ENCODE measurements at regions not wholly inside any gene's neighbourhood (a gene's known extent, or its start where the extent isn't known, plus 50 kb on each side); places are given as distances from the start of the nearest gene placed in this dataset.

- Histone ChIP-seq H3K4me3 (ENCODE audit: low read length) (no peak overlapping the region), H3K4me1 (ENCODE audit: control insufficient read depth, insufficient read depth, low read length) (no peaks in the 10 kb centered on the region), H3K27me3 (ENCODE audit: control insufficient read depth, insufficient read depth, low read length) (no peaks in the 10 kb centered on the region), H3K9me3 (ENCODE audit: control insufficient read depth, insufficient read depth, low read length) (peaks cover 5% of the 10 kb centered on the region), H3K36me3 (ENCODE audit: control insufficient read depth, insufficient read depth, low read length) (no peaks in the 10 kb centered on the region), H3K27ac (ENCODE audit: low read length) (no peak overlapping the region)
- intact Hi-C loops (cut with micrococcal nuclease): no loop called here
- ATAC-seq (peak in 1 of 3 donors; percentile 16), DNase-seq (no peak)
- Mint-ChIP-seq H3K36me3 (no peaks in the 10 kb centered on the region), H3K4me1 (no peaks in the 10 kb centered on the region), H3K4me3 (no peak overlapping the region), H3K27me3 (ENCODE audit: low read depth in 2 of 2) (peaks cover 11 to 26% of the 10 kb centered on the region in 2 donors), H3K27ac (no peak overlapping the region), H3K9me3 (no peaks in the 10 kb centered on the region)
- WGBS (ENCODE audit: insufficient coverage): 59% methylated on average over 1 of the region's 1 CpG
- TF ChIP-seq CTCF (IDR thresholded peaks at IDR 0.05): no peak
Observed at GRCh38 chr20:58107533-58107932, 120.9 kb downstream of the ANKRD60 start.

- Mint-ChIP-seq H3K27ac (no peak overlapping the region), H3K4me1 (no peaks in the 10 kb centered on the region), H3K27me3 (ENCODE audit: low read depth in 2 of 2) (peaks cover 11 to 22% of the 10 kb centered on the region in 2 donors), H3K36me3 (no peaks in the 10 kb centered on the region), H3K9me3 (no peaks in the 10 kb centered on the region), H3K4me3 (no peak overlapping the region)
- no peaks in the 10 kb centered on the region for H3K4me1 ChIP-seq (ENCODE audit: control insufficient read depth, insufficient read depth, low read length)
- no peak for TF ChIP-seq CTCF (IDR thresholded peaks at IDR 0.05)
- no peaks in the 10 kb centered on the region for H3K27me3 ChIP-seq (ENCODE audit: control insufficient read depth, insufficient read depth, low read length)
- ATAC-seq: no peak
- no peak for DNase-seq
- H3K4me3 ChIP-seq (ENCODE audit: low read length): no peak overlapping the region
- no peaks in the 10 kb centered on the region for H3K36me3 ChIP-seq (ENCODE audit: control insufficient read depth, insufficient read depth, low read length)
- WGBS (ENCODE audit: insufficient coverage): 73% methylated on average over 9 of the region's 9 CpGs
- peaks cover 5% of the 10 kb centered on the region for H3K9me3 ChIP-seq (ENCODE audit: control insufficient read depth, insufficient read depth, low read length)
- intact Hi-C loops (cut with micrococcal nuclease): no loop called here
- no peak overlapping the region for H3K27ac ChIP-seq (ENCODE audit: low read length)
Observed at GRCh38 chr20:58106143-58106750, 122.2 kb downstream of the ANKRD60 start.

- no peak for ATAC-seq
- WGBS (ENCODE audit: insufficient coverage): 91% methylated on average over 7 of the region's 8 CpGs
- no peaks in the 10 kb centered on the region for H3K9me3 Mint-ChIP-seq
Observed at GRCh38 chr20:58103961-58104360, 124.5 kb downstream of the ANKRD60 start.

More at GRCh38 chr20:58103961-58104360, 124.5 kb downstream of the ANKRD60 start:
- Mint-ChIP-seq H3K36me3 (no peaks in the 10 kb centered on the region), H3K4me1 (no peaks in the 10 kb centered on the region), H3K27ac (no peak overlapping the region), H3K27me3 (ENCODE audit: low read depth in 2 of 2) (peaks cover 14 to 20% of the 10 kb centered on the region in 2 donors), H3K4me3 (no peak overlapping the region)
- no peak overlapping the region for H3K27ac ChIP-seq (ENCODE audit: low read length)
- H3K4me1 ChIP-seq (ENCODE audit: control insufficient read depth, insufficient read depth, low read length): no peaks in the 10 kb centered on the region
- DNase-seq: no peak
- H3K27me3 ChIP-seq (ENCODE audit: control insufficient read depth, insufficient read depth, low read length): peaks cover 2% of the 10 kb centered on the region
- no peaks in the 10 kb centered on the region for H3K36me3 ChIP-seq (ENCODE audit: control insufficient read depth, insufficient read depth, low read length)
- no peak overlapping the region for H3K4me3 ChIP-seq (ENCODE audit: low read length)
- no peak for TF ChIP-seq CTCF (IDR thresholded peaks at IDR 0.05)
- intact Hi-C loops (cut with micrococcal nuclease): no loop called here
- H3K9me3 ChIP-seq (ENCODE audit: control insufficient read depth, insufficient read depth, low read length): no peaks in the 10 kb centered on the region

All from natural killer cell (primary cell).